ENCODE measurements at regions not wholly inside any gene's neighbourhood (a gene's known extent, or its start where the extent isn't known, plus 50 kb on each side); places are given as distances from the start of the nearest gene placed in this dataset.

DNA sequence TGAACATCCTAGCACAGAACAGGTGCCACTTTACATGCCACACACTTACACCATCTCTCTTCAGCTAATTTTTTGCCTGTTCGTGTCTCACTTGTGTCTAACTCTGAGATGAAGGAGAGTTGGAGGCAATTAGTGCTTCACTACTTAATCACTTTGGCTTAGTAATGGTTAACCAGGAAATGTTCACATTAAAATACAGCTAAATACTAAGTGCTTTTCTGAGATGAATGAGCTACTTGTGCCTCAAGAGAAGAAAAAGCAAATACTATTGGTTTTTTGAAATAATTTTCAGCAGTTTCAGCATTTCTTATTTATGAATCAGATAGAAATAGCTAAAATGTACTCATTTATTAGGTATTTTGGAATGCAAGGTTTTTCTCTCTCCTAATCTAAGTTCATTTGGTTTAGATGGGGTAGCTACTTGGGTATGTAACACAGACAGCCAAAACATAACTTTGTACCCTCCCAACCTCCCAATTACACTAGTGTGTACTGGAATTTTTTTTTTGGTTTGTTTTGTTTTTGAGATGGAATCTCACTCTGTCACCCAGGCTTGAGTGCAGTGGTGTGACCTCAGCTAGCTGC, 1474.1 kb upstream of the SEL1L start:
- H4K20me1 ChIP-seq (ENCODE audit: insufficient read depth), result no peaks in the 10 kb centered on the region
- no peak overlapping the region for H3K4me2 ChIP-seq (ENCODE audit: unreplicated experiment)
- H3K36me3 ChIP-seq (ENCODE audit: low read depth), result no peaks in the 10 kb centered on the region
- H3K27me3 ChIP-seq (replicated peaks; ENCODE audit: insufficient read depth), result no peaks in the 10 kb centered on the region
- H3K9ac ChIP-seq, result no peak overlapping the region
- WGBS, 2 experiments (ENCODE audit: low coverage in 1 of 2, low lambda C conversion rate in 2 of 2, missing lambda C conversion rate in 2 of 2), result 40 to 41% methylated on average over 1 of the region's 1 CpG
- no peak for DNase-seq
- no peaks in the 10 kb centered on the region for H3F3A ChIP-seq (ENCODE audit: insufficient read depth)
- H3K4me3 ChIP-seq, result no peak overlapping the region
- no peaks in the 10 kb centered on the region for H3K4me1 ChIP-seq (ENCODE audit: insufficient read depth)
- no peak overlapping the region for H3K27ac ChIP-seq
- H3K79me2 ChIP-seq (ENCODE audit: insufficient read depth), result no peaks in the 10 kb centered on the region
- no peak overlapping the region for H2AFZ ChIP-seq
- no peak for TF ChIP-seq EZH2phosphoT487 (IDR thresholded peaks at IDR 0.05; ENCODE audit: insufficient read depth, low read depth)
- TF ChIP-seq EZH2 (IDR thresholded peaks at IDR 0.05; ENCODE audit: insufficient read depth, poor library complexity, severe bottlenecking), result no peak
- peaks cover 4% of the 10 kb centered on the region for H3K9me3 ChIP-seq (ENCODE audit: low read depth)
- in situ Hi-C loops (cut with MboI), result no loop called here
- no peaks in the 10 kb centered on the region for H3K9me2 ChIP-seq (ENCODE audit: insufficient read depth)

DNA sequence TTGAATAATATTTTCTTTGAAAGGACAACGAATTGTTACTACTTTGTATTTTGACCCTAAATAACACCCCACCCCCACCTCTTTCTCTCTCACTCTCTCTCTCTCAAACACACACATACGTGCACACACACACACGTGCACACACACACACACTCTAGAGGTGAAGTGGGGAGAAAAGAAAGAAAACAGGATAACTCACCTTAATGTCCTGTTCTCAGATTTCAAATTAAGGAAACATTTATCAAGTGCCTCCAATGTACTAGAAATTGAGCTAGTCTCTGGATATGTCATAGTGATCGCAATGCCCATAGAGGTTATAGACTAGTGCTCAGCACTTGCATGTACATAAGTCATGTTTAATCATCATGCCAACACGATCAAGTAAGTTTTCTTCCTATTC, 1483.6 kb upstream of the SEL1L start:
- in situ Hi-C loops (cut with MboI), result no loop called here
- no peaks in the 10 kb centered on the region for H3K27me3 ChIP-seq (replicated peaks; ENCODE audit: insufficient read depth)
- no peaks in the 10 kb centered on the region for H3K9me2 ChIP-seq (ENCODE audit: insufficient read depth)
- H3K4me2 ChIP-seq (ENCODE audit: unreplicated experiment), result no peak overlapping the region
- H3F3A ChIP-seq (ENCODE audit: insufficient read depth), result no peaks in the 10 kb centered on the region
- H2AFZ ChIP-seq, result no peak overlapping the region
- WGBS, 2 experiments (ENCODE audit: low coverage in 1 of 2, low lambda C conversion rate in 2 of 2, missing lambda C conversion rate in 2 of 2), result 37 to 41% methylated on average over 5 of the region's 5 CpGs
- no peak overlapping the region for H3K4me3 ChIP-seq
- DNase-seq, result no peak
- no peaks in the 10 kb centered on the region for H4K20me1 ChIP-seq (ENCODE audit: insufficient read depth)
- TF ChIP-seq EZH2 (IDR thresholded peaks at IDR 0.05; ENCODE audit: insufficient read depth, poor library complexity, severe bottlenecking) (no peak), EZH2phosphoT487 (IDR thresholded peaks at IDR 0.05; ENCODE audit: insufficient read depth, low read depth) (no peak)
- H3K36me3 ChIP-seq (ENCODE audit: low read depth), result no peaks in the 10 kb centered on the region
- no peak overlapping the region for H3K27ac ChIP-seq
- H3K9me3 ChIP-seq (ENCODE audit: low read depth), result no peaks in the 10 kb centered on the region
- no peaks in the 10 kb centered on the region for H3K4me1 ChIP-seq (ENCODE audit: insufficient read depth)
- no peaks in the 10 kb centered on the region for H3K79me2 ChIP-seq (ENCODE audit: insufficient read depth)
- H3K9ac ChIP-seq, result no peak overlapping the region

DNA sequence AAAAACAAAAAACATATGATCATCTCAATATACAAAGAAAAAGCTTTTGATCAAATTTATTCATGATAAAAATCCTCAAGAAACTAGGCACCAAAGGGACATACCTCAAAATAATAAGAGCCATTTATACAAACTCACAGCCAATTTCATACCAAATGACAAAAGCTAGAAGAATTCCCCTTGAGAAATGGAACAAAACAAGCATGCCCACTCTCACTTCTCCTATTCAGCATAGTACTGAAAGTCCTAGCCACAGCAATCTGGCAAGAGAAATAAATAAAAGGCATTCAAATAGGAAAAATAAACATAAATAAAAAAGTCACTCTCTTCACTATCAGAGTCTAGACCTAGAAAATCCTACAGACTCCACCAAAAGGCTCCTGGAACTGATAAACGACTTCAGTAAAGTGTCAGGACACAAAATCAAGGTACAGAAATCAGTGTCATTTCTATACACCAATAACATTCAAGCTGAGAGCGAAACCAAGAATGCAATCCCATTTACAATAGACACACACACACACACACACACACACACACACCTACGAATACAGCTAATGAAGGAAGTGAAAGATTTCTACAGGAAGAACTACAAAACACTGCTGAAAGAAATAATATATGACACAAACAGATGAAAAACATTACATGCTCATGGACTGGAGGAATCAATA, 1486.2 kb upstream of the SEL1L start:
- H3F3A ChIP-seq (ENCODE audit: insufficient read depth), result no peaks in the 10 kb centered on the region
- TF ChIP-seq EZH2 (IDR thresholded peaks at IDR 0.05; ENCODE audit: insufficient read depth, poor library complexity, severe bottlenecking) (no peak), EZH2phosphoT487 (IDR thresholded peaks at IDR 0.05; ENCODE audit: insufficient read depth, low read depth) (no peak)
- H3K9me3 ChIP-seq (ENCODE audit: low read depth), result no peaks in the 10 kb centered on the region
- 15 to 19% methylated on average over 3 of the region's 3 CpGs for WGBS, 2 experiments (ENCODE audit: low coverage in 1 of 2, low lambda C conversion rate in 2 of 2, missing lambda C conversion rate in 2 of 2)
- no peaks in the 10 kb centered on the region for H3K9me2 ChIP-seq (ENCODE audit: insufficient read depth)
- H3K79me2 ChIP-seq (ENCODE audit: insufficient read depth), result no peaks in the 10 kb centered on the region
- H3K9ac ChIP-seq, result no peak overlapping the region
- no peaks in the 10 kb centered on the region for H3K4me1 ChIP-seq (ENCODE audit: insufficient read depth)
- H3K27me3 ChIP-seq (replicated peaks; ENCODE audit: insufficient read depth), result no peaks in the 10 kb centered on the region
- no peak for DNase-seq
- no peaks in the 10 kb centered on the region for H4K20me1 ChIP-seq (ENCODE audit: insufficient read depth)
- H3K4me3 ChIP-seq, result no peak overlapping the region
- H2AFZ ChIP-seq, result no peak overlapping the region
- H3K27ac ChIP-seq, result no peak overlapping the region
- in situ Hi-C loops (cut with MboI), result no loop called here
- H3K36me3 ChIP-seq (ENCODE audit: low read depth), result no peaks in the 10 kb centered on the region
- no peak overlapping the region for H3K4me2 ChIP-seq (ENCODE audit: unreplicated experiment)

DNA sequence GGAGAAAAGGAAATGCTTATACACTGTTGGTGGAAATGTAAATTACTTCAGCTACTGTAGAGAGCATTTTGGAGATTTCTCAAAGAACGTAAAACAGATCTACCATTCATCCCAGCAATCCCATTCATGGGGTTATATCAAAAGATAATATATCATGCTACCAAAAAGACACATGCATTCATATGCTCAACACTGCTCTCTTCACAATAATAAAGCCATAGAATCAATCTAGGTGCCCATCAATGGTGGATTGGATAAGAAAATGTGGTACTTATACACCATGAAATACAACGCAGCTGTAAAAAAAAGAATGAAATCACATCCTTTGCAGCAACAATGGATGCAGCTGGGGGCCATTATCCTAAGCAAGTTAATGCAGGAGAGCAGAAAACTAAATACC, 1487.7 kb upstream of the SEL1L start:
- TF ChIP-seq EZH2 (IDR thresholded peaks at IDR 0.05; ENCODE audit: insufficient read depth, poor library complexity, severe bottlenecking), result no peak
- TF ChIP-seq EZH2phosphoT487 (IDR thresholded peaks at IDR 0.05; ENCODE audit: insufficient read depth, low read depth), result no peak
- no peak overlapping the region for H3K27ac ChIP-seq
- H3K79me2 ChIP-seq (ENCODE audit: insufficient read depth), result no peaks in the 10 kb centered on the region
- DNase-seq, result no peak
- no peak overlapping the region for H2AFZ ChIP-seq
- no peaks in the 10 kb centered on the region for H3K36me3 ChIP-seq (ENCODE audit: low read depth)
- H3K9me3 ChIP-seq (ENCODE audit: low read depth), result no peaks in the 10 kb centered on the region
- H3K27me3 ChIP-seq (replicated peaks; ENCODE audit: insufficient read depth), result no peaks in the 10 kb centered on the region
- no peak overlapping the region for H3K9ac ChIP-seq
- no peak overlapping the region for H3K4me2 ChIP-seq (ENCODE audit: unreplicated experiment)
- no peak overlapping the region for H3K4me3 ChIP-seq
- H3K4me1 ChIP-seq (ENCODE audit: insufficient read depth), result no peaks in the 10 kb centered on the region
- no peaks in the 10 kb centered on the region for H4K20me1 ChIP-seq (ENCODE audit: insufficient read depth)
- no peaks in the 10 kb centered on the region for H3F3A ChIP-seq (ENCODE audit: insufficient read depth)
- no peaks in the 10 kb centered on the region for H3K9me2 ChIP-seq (ENCODE audit: insufficient read depth)
- in situ Hi-C loops (cut with MboI), result no loop called here
- 36 to 50% methylated on average over 2 of the region's 2 CpGs for WGBS, 2 experiments (ENCODE audit: low coverage in 1 of 2, low lambda C conversion rate in 2 of 2, missing lambda C conversion rate in 2 of 2)
